Upper lobe of left lung (tissue), 4 donors: ENCODE measurements at regions not wholly inside any gene's neighbourhood (a gene's known extent, or its start where the extent isn't known, plus 50 kb on each side); places are given as distances from the start of the nearest gene placed in this dataset.

Experiments
- CTCF ChIP-seq, 6 experiments: fragments of 450-650 bp in 4 of 6; fragments of 200-600 bp in 2 of 6; sonication (generic) in 2 of 6; IDR thresholded peaks; one replicate each; pipeline ENCODE4 v1.5.1; 2016 to 2019; ENCODE audit warnings: antibody characterized with exemption in 6 of 6
- EP300 ChIP-seq, 4 donors: sonication (generic); formaldehyde crosslinking; IDR thresholded peaks; one replicate each; pipeline ENCODE4 v1.5.1; 2017; ENCODE audit warnings: antibody characterized with exemption in 4 of 4, control low read depth in 2 of 4
- POLR2A ChIP-seq, 4 donors: fragments of 450-650 bp; IDR thresholded peaks; one replicate each; pipeline ENCODE4 v1.5.1; 2016 to 2017; ENCODE audit warnings: antibody characterized with exemption in 4 of 4, mild to moderate bottlenecking in 2 of 4

GRCh38 chr11:101195294-101195693 lies 65.7 kb upstream of the PGR start:
- TF ChIP-seq CTCF (IDR thresholded peaks at IDR 0.05) (no peak), POLR2A (IDR thresholded peaks at IDR 0.05) (no peak), EP300 (IDR thresholded peaks at IDR 0.05) (no peak)
